Neuronal stem cell (in vitro differentiated cells): ENCODE measurements at regions not wholly inside any gene's neighbourhood (a gene's known extent, or its start where the extent isn't known, plus 50 kb on each side); places are given as distances from the start of the nearest gene placed in this dataset.

Experiments used
- DNase-seq: peaks from one replicate; pipeline ENCODE4 v3.0.0-alpha.2; 2013; ENCODE audit warnings: low spot score
- H2AFZ ChIP-seq: one replicate; pipeline ENCODE4 v1.6.1; 2013; ENCODE audit warnings: mild to moderate bottlenecking, low read length, inconsistent platforms
- H2AK5ac ChIP-seq: 2 replicates; pipeline ENCODE4 v1.6.1; 2013; ENCODE audit warnings: low read depth, mild to moderate bottlenecking, inconsistent platforms, low read length, moderate library complexity, mixed read lengths
- H2BK120ac ChIP-seq: 2 replicates; pipeline ENCODE4 v1.6.1; 2013; ENCODE audit warnings: low read depth, mild to moderate bottlenecking, inconsistent platforms, low read length, moderate library complexity, mixed read lengths
- H2BK12ac ChIP-seq: one replicate; pipeline ENCODE4 v1.6.1; 2013; ENCODE audit warnings: low read length, inconsistent platforms
- H2BK15ac ChIP-seq: 2 replicates; pipeline ENCODE4 v1.6.1; 2013; ENCODE audit warnings: mild to moderate bottlenecking, low read length, inconsistent platforms, mixed read lengths
- H2BK5ac ChIP-seq: one replicate; pipeline ENCODE4 v1.6.1; 2013; ENCODE audit warnings: inconsistent platforms, mild to moderate bottlenecking, low read length, moderate library complexity
- H3K14ac ChIP-seq: one replicate; pipeline ENCODE4 v1.6.1; 2013; ENCODE audit warnings: low read length, inconsistent platforms
- H3K18ac ChIP-seq: 2 replicates; pipeline ENCODE4 v1.6.1; 2013; ENCODE audit warnings: low read length, inconsistent platforms
- H3K23ac ChIP-seq: 2 replicates; pipeline ENCODE4 v1.6.1; 2013; ENCODE audit warnings: low read depth, mild to moderate bottlenecking, mixed read lengths, low read length, inconsistent platforms; ENCODE audit not compliant: poor library complexity
- H3K27ac ChIP-seq: replicated peaks from 3 replicates; pipeline ENCODE4 v1.5.1; 2013; ENCODE audit warnings: low read length, inconsistent platforms
- H3K27me3 ChIP-seq, 3 experiments: 2 replicates each; pipeline ENCODE4 v1.6.1; 2013; ENCODE audit warnings: low read length in 3 of 3, mild to moderate bottlenecking in 2 of 3, inconsistent platforms in 1 of 3, low read depth in 1 of 3, mixed read lengths in 1 of 3, moderate library complexity in 1 of 3; ENCODE audit not compliant: control insufficient read depth in 3 of 3, insufficient read depth in 3 of 3
- H3K36me3 ChIP-seq, 2 donors: replicated peaks in 1 of 2; 2 replicates each; pipeline ENCODE4 v1.6.1; 2013; ENCODE audit warnings: low read length in 2 of 2; ENCODE audit not compliant: control insufficient read depth in 2 of 2, insufficient read depth in 2 of 2
- H3K4ac ChIP-seq: 2 replicates; pipeline ENCODE4 v1.6.1; 2013; ENCODE audit warnings: inconsistent platforms, mild to moderate bottlenecking, low read length, moderate library complexity
- H3K4me1 ChIP-seq, 2 donors: 1 replicate in 1 of 2; 2 replicates in 1 of 2; pipeline ENCODE4 v1.6.1; 2013; ENCODE audit warnings: low read length in 2 of 2, low read depth in 1 of 2; ENCODE audit not compliant: control insufficient read depth in 2 of 2, insufficient read depth in 1 of 2
- H3K4me2 ChIP-seq: one replicate; pipeline ENCODE4 v1.6.1; 2013; ENCODE audit warnings: mild to moderate bottlenecking, low read length, inconsistent platforms; ENCODE audit not compliant: insufficient read depth, poor library complexity, severe bottlenecking
- H3K4me3 ChIP-seq, 2 donors: 2 replicates each; pipeline ENCODE4 v1.5.1; 2013; ENCODE audit warnings: low read length in 2 of 2, mild to moderate bottlenecking in 2 of 2, inconsistent platforms in 1 of 2, moderate library complexity in 1 of 2
- H3K79me1 ChIP-seq: one replicate; pipeline ENCODE4 v1.6.1; 2013; ENCODE audit warnings: low read depth, mild to moderate bottlenecking, inconsistent platforms, low read length, moderate library complexity
- H3K9ac ChIP-seq: one replicate; pipeline ENCODE4 v1.6.1; 2013; ENCODE audit warnings: mild to moderate bottlenecking, low read depth, low read length, inconsistent platforms; ENCODE audit not compliant: poor library complexity
- H3K9me3 ChIP-seq, 2 donors: replicated peaks in 1 of 2; 2 replicates each; pipeline versions ENCODE3 to v1.6.1; 2013; ENCODE audit warnings: low read length in 2 of 2, mild to moderate bottlenecking in 2 of 2, inconsistent platforms in 1 of 2, low read depth in 1 of 2, mixed read lengths in 1 of 2, moderate library complexity in 1 of 2; ENCODE audit not compliant: control insufficient read depth in 2 of 2, insufficient read depth in 1 of 2
- H4K8ac ChIP-seq: one replicate; pipeline ENCODE4 v1.6.1; 2013; ENCODE audit warnings: low read depth, mild to moderate bottlenecking, inconsistent platforms, low read length, moderate library complexity
- H4K91ac ChIP-seq: one replicate; pipeline ENCODE4 v1.6.1; 2013; ENCODE audit warnings: low read length, low read depth, mild to moderate bottlenecking, inconsistent platforms; ENCODE audit not compliant: poor library complexity
- WGBS, 2 donors: extraction: QIAGEN DNeasy Blood & Tissue Kit; methylation state at CpG; one replicate each; pipeline ENCODE4 v1.1.7; 2013; ENCODE audit warnings: missing lambda C conversion rate in 2 of 2, mixed read lengths in 1 of 2; ENCODE audit not compliant: insufficient read length in 2 of 2, insufficient replicate concordance in 1 of 2; ENCODE audit errors: extremely low coverage in 2 of 2; 5-methylcytosine and 5-hydroxymethylcytosine counted together

- H3K27me3 ChIP-seq: no peaks in the 10 kb centered on the region
These were observed 87.1 kb downstream of the SOX4 start for GRCh38 chr6:21680611-21681010.

GRCh38 chr6:21690489-21690888 lies 96.9 kb downstream of the SOX4 start:
- Histone ChIP-seq H3K36me3 (peaks cover 3 to 40% of the 10 kb centered on the region in 2 donors), H2BK120ac (no peak overlapping the region), H3K9ac (no peak overlapping the region), H3K14ac (no peak overlapping the region), H3K27ac (no peak overlapping the region), H4K8ac (no peak overlapping the region), H3K4me1 (peaks cover 0 to 2% of the 10 kb centered on the region in 2 donors), H2AK5ac (no peak overlapping the region), H3K4me3 (no peak overlapping the region), H3K27me3 (no peaks in the 10 kb centered on the region), H4K91ac (no peak overlapping the region), H3K4me2 (no peak overlapping the region), H2BK12ac (no peak overlapping the region), H3K23ac (no peak overlapping the region), H3K79me1 (no peaks in the 10 kb centered on the region), H2BK15ac (no peak overlapping the region), H2AFZ (no peak overlapping the region), H3K4ac (no peak overlapping the region), H3K18ac (no peak overlapping the region), H2BK5ac (no peak overlapping the region), H3K9me3 (peaks cover 3 to 44% of the 10 kb centered on the region in 2 donors)
- DNase-seq: no peak

More at GRCh38 chr6:21680611-21681010, 87.1 kb downstream of the SOX4 start:
- Histone ChIP-seq H4K8ac (no peak overlapping the region), H3K14ac (no peak overlapping the region), H3K27ac (no peak overlapping the region), H3K79me1 (no peaks in the 10 kb centered on the region), H3K36me3 (peaks cover 0 to 80% of the 10 kb centered on the region in 2 donors), H2BK15ac (no peak overlapping the region), H2BK120ac (no peak overlapping the region), H3K4me2 (no peak overlapping the region), H3K23ac (no peak overlapping the region), H2AFZ (no peak overlapping the region), H3K18ac (no peak overlapping the region), H3K9ac (no peak overlapping the region), H3K4me1 (peaks cover 0 to 2% of the 10 kb centered on the region in 2 donors), H2BK12ac (no peak overlapping the region), H3K4ac (no peak overlapping the region), H2BK5ac (no peak overlapping the region), H4K91ac (no peak overlapping the region), H2AK5ac (no peak overlapping the region), H3K4me3 (no peak overlapping the region), H3K9me3 (peaks cover 0 to 38% of the 10 kb centered on the region in 2 donors)
- DNase-seq: no peak
- WGBS, 2 donors: no CpG with 5 or more reads among the region's 4 CpGs

GRCh38 chr6:21691685-21692346 lies 98.3 kb downstream of the SOX4 start:
- H3K18ac ChIP-seq: no peak overlapping the region

GRCh38 chr6:21692721-21693120 lies 99.2 kb downstream of the SOX4 start:
- Histone ChIP-seq H3K27ac (no peak overlapping the region), H3K9ac (no peak overlapping the region), H3K79me1 (no peaks in the 10 kb centered on the region)

More at GRCh38 chr6:21691685-21692346, 98.3 kb downstream of the SOX4 start:
- H3K4me2 ChIP-seq: no peak overlapping the region
- H2BK120ac ChIP-seq: no peak overlapping the region
- no peak overlapping the region for H3K4ac ChIP-seq
- H3K27ac ChIP-seq: no peak overlapping the region
- no peak overlapping the region for H2BK5ac ChIP-seq
- no CpG with 5 or more reads among the region's 5 CpGs for WGBS, 2 donors
- peaks cover 3 to 32% of the 10 kb centered on the region in 2 donors for H3K36me3 ChIP-seq
- H3K23ac ChIP-seq: no peak overlapping the region
- no peak overlapping the region for H2BK15ac ChIP-seq
- no peak overlapping the region for H3K14ac ChIP-seq
- peaks cover 3 to 33% of the 10 kb centered on the region in 2 donors for H3K9me3 ChIP-seq
- no peak overlapping the region for H4K91ac ChIP-seq
- DNase-seq: no peak
- no peak overlapping the region for H2BK12ac ChIP-seq
- H2AFZ ChIP-seq: no peak overlapping the region
- no peaks in the 10 kb centered on the region for H3K27me3 ChIP-seq
- H4K8ac ChIP-seq: no peak overlapping the region
- H3K9ac ChIP-seq: no peak overlapping the region
- no peak overlapping the region for H2AK5ac ChIP-seq
- H3K4me3 ChIP-seq: no peak overlapping the region
- peaks cover 0 to 2% of the 10 kb centered on the region in 2 donors for H3K4me1 ChIP-seq
- H3K79me1 ChIP-seq: no peaks in the 10 kb centered on the region

More at GRCh38 chr6:21692721-21693120, 99.2 kb downstream of the SOX4 start:
- Histone ChIP-seq H3K36me3 (peaks cover 3 to 32% of the 10 kb centered on the region in 2 donors), H2BK5ac (no peak overlapping the region), H4K8ac (no peak overlapping the region), H3K4me2 (no peak overlapping the region), H2BK15ac (no peak overlapping the region), H3K4me1 (peaks cover 0 to 2% of the 10 kb centered on the region in 2 donors), H2BK120ac (no peak overlapping the region), H3K27me3 (no peaks in the 10 kb centered on the region), H3K23ac (no peak overlapping the region), H3K4ac (no peak overlapping the region), H4K91ac (no peak overlapping the region), H2AK5ac (no peak overlapping the region), H3K9me3 (peaks cover 3 to 30% of the 10 kb centered on the region in 2 donors), H3K14ac (no peak overlapping the region), H3K18ac (no peak overlapping the region), H2AFZ (no peak overlapping the region), H3K4me3 (no peak overlapping the region), H2BK12ac (no peak overlapping the region)
- WGBS, 2 donors: no CpG with 5 or more reads among the region's 1 CpG
- DNase-seq: no peak
